ENCODE measurements at regions not wholly inside any gene's neighbourhood (a gene's known extent, or its start where the extent isn't known, plus 50 kb on each side); places are given as distances from the start of the nearest gene placed in this dataset.

DNA sequence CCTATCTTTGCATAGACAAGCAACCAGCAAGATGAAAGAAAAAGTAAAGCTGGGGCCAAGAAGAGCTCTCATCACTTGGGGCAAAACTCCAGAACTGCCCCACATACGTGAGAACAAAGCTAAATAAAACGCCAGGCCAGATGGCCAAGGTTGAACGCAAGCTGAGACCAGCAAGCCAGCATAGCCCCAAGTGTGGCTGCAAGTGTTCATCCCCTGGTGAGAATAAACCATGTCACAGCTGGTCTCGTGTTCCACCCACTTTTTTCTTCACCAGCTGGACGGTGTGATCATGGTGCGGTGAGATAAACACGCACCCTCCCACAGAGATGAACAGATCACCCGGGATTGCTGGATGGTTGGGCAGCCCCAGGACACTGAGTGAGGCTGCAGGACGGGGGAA is 109.6 kb upstream of the CACNA1A start:
- TF ChIP-seq, protein P1, sequence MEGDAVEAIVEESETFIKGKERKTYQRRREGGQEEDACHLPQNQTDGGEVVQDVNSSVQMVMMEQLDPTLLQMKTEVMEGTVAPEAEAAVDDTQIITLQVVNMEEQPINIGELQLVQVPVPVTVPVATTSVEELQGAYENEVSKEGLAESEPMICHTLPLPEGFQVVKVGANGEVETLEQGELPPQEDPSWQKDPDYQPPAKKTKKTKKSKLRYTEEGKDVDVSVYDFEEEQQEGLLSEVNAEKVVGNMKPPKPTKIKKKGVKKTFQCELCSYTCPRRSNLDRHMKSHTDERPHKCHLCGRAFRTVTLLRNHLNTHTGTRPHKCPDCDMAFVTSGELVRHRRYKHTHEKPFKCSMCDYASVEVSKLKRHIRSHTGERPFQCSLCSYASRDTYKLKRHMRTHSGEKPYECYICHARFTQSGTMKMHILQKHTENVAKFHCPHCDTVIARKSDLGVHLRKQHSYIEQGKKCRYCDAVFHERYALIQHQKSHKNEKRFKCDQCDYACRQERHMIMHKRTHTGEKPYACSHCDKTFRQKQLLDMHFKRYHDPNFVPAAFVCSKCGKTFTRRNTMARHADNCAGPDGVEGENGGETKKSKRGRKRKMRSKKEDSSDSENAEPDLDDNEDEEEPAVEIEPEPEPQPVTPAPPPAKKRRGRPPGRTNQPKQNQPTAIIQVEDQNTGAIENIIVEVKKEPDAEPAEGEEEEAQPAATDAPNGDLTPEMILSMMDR (conservative IDR thresholded peaks at IDR 0.05; ENCODE audit: low read length), result no peak
- no peak for TF ChIP-seq EZH2phosphoT487 (IDR thresholded peaks at IDR 0.05; ENCODE audit: borderline replicate concordance, low read depth, low read length)
